H7 (cell line): ENCODE measurements at regions not wholly inside any gene's neighbourhood (a gene's known extent, or its start where the extent isn't known, plus 50 kb on each side); places are given as distances from the start of the nearest gene placed in this dataset.
"Not testable (repeated sequence)": the region's sequence is repeated elsewhere in the genome, so short reads cannot be mapped to it uniquely, and the experiment has no call there.

Source experiments
- DNase-seq: peaks from one replicate; pipeline ENCODE4 v3.0.0; 2012
- H3K27me3 ChIP-seq: 2 replicates; pipeline ENCODE4 v1.6.0; 2011; ENCODE audit warnings: mild to moderate bottlenecking, low read length; ENCODE audit not compliant: control insufficient read depth, insufficient read depth
- H3K36me3 ChIP-seq: replicated peaks from 2 replicates; pipeline ENCODE4 v1.5.1; 2011; ENCODE audit warnings: low read length; ENCODE audit not compliant: control insufficient read depth, insufficient read depth
- H3K4me3 ChIP-seq: 2 replicates; pipeline ENCODE4 v1.5.1; 2011; ENCODE audit warnings: low read depth, mild to moderate bottlenecking, control low read depth, low read length, moderate library complexity; ENCODE audit not compliant: insufficient read depth

DNA sequence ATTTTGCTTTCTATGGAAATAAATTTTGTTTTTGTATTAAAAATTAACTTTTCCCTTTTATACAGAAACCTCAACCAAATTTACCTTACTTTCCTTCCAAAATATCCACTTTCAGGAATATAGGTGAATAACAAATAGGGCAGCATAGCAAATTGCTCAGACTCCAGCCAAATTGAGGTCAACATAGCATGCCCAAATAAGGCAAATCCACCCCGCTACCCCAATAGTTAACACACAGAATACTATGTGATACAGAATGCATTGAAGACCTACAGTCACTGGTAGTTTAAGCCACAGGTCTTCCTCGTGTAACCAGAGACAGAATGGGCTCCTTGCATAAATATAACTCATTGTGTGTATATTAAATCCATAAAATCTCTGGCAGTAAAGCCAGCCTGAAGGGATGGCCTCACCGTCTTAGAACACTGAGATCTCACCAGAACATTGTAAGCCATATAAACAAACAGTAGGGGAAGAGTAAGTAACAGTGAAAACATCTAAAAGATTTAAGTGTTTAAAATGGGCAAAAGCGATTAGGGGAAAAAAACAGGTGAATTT lies 72.2 kb downstream of the PMAIP1 start:
- Histone ChIP-seq H3K4me3 (no peak overlapping the region), H3K27me3 (no peaks in the 10 kb centered on the region), H3K36me3 (no peaks in the 10 kb centered on the region)
- peak; percentile 14 for DNase-seq

DNA sequence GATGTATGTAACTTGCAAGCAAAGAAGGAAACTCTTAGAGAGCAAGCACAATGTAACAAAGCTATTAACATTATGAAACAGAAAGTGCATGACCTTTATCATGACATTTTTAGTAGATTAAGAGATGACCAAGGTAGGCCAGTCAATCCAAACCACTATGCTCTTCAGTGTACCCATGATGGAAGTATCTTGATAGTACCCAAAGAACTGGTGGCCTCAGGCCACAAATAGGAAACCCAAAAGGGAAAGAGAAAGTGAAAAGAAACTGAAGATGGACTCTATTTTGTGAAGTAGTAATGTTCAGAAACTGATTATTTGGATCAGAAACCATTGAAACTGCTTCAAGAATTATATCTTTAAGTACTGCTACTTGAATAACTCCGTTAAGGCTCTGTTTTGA lies 71.3 kb downstream of the PMAIP1 start:
- H3K27me3 ChIP-seq, H3K4me3 ChIP-seq, H3K36me3 ChIP-seq, DNase-seq: not testable (repeated sequence)

DNA sequence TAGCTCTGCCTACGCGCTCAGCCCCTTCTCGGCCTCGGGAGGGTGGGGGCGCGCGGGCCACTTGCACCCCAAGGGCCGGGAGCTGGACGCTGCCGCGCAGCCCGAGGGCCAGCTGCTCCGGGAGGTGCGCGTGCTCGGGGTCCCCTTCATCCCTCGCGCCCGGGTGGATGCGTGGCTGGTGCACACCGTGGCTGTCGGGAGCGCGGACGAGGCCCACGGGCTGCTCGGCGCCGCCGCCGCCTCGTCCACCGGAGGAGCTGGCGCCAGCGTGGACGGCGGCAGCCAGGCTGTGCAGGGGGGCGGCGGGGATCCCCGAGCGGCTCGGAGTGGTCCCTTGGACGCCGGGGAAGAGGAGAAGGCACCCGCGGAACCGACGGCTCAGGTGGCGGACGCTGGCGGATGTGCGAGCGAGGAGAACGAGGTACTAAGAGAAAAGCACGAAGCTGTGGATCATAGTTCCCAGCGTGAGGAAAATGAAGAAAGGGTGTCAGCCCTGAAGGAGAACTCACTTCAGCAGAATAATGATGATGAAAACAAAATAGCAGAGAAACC lies 69.8 kb downstream of the PMAIP1 start:
- not testable (repeated sequence) for H3K36me3 ChIP-seq, H3K4me3 ChIP-seq, H3K27me3 ChIP-seq, DNase-seq

DNA sequence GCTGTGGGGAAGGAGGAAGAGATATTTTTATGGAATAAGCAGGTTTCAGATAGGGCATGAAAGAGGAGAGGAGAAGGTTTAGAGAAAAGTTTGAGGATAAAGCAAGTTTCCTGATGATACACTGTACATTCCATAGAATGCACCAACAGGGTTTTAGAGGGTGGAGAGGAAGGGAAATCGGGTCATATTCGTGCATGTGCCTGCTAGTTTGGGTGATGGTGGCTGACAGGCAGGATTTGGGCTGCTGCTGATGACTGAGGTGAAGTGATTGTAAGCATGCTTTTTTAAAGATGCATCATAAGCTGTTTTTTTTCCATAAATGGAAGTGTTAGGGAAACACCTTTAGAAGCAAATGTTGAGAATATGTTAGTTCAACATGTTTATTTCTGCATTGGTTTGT lies 68.8 kb downstream of the PMAIP1 start:
- Histone ChIP-seq H3K27me3 (no peaks in the 10 kb centered on the region), H3K4me3 (no peak overlapping the region), H3K36me3 (no peaks in the 10 kb centered on the region)
- DNase-seq, result no peak

DNA sequence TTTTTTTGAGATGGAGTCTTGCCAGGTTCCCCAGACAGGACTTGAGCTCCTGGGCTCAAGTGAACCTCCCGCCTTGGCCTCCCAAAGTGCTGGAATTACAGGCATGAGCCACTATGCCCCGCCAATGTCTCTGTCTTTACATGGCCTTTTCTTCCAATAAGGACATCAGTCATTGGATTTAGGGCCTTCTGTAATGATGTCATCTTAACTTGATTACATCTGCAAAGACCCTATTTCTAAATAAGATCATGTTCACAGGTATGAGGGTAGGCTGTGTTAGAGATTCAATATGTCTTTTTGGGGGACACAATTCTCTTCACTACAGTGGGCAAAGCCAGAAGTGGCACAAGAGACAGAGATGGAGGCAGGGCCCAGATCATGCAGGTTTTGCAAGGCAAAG lies 68.1 kb downstream of the PMAIP1 start:
- H3K4me3 ChIP-seq, result no peak overlapping the region
- no peaks in the 10 kb centered on the region for H3K36me3 ChIP-seq
- no peak for DNase-seq
- no peaks in the 10 kb centered on the region for H3K27me3 ChIP-seq

DNA sequence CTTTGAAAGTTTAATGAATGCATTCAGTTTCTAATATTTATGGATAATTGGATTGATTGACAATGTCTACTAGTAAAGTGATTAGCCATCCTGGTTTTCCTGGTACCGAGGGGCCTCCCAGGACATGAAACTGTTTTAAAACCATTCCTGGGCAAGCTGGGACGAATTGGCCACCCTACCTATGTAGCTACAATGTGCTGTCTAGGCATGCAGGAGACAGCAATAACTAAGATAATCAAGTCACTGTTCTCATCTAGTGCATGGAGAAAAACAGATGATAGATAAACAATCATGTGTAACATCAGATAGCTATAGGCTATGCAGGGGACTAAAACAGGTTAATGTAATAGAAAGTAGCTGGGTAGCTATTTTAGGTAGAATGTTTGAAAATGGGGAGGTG lies 67.1 kb downstream of the PMAIP1 start:
- no peak for DNase-seq
- Histone ChIP-seq H3K36me3 (no peaks in the 10 kb centered on the region), H3K27me3 (no peaks in the 10 kb centered on the region), H3K4me3 (no peak overlapping the region)

DNA sequence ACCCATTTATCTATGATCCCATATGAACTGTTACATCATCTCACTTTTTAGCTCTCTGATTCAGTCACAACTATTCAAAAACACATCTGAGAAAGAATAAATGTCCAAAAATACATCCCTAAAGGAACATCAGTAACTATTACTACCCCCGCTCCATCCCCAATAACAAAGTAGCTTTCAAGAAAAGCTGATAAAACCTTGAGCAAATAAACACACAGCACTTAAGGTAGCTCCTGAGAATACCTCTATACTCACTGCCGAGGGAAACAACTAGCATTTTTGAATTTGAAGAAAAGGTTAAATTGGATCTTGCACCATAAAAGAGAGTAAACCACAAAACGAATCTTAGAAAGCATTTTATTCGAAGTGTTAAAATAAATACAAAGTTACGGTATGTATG lies 63.4 kb downstream of the PMAIP1 start:
- H3K27me3 ChIP-seq, result no peaks in the 10 kb centered on the region
- H3K36me3 ChIP-seq, result no peaks in the 10 kb centered on the region
- no peak for DNase-seq
- no peak overlapping the region for H3K4me3 ChIP-seq

DNA sequence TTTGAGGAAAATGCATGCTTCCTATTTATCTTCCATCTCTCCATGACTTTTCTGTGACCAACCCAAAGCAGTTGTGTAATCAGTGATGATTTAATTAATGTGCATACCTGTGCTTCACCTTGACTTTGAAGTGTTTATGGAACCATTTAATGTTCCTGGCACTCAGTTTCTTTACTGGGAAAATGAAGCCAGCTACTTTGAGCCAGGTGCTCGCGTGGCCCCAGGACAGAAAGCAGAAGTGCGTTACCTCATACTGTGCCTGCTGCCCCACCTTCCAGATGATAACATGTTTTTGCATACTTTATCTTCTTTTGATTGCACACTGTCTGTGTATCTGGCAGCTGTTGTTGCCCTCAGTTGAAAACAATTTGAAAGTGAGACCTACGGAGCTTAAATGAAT lies 61.3 kb downstream of the PMAIP1 start:
- no peak for DNase-seq
- no peak overlapping the region for H3K4me3 ChIP-seq
- no peaks in the 10 kb centered on the region for H3K36me3 ChIP-seq
- H3K27me3 ChIP-seq, result no peaks in the 10 kb centered on the region

DNA sequence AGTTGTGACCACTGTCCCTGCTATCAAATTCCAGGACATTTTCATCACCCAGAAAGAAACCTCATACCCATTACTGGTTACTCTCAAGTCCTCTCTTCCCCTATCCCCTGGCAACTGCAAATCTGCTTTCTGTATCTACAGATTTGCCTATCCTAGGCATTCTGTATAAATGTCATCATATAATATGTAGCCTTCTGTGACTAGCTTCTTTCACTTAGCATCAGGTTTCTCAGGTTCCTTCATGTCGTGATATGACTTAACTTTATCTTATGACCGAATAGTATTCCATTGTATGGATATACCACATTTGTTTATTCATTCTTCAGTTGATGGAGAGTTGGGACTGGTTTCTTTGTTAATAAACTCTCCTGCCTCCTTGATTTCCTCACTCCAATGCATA lies 60.5 kb downstream of the PMAIP1 start:
- Histone ChIP-seq H3K27me3 (no peaks in the 10 kb centered on the region), H3K4me3 (no peak overlapping the region), H3K36me3 (no peaks in the 10 kb centered on the region)
- DNase-seq, result no peak

DNA sequence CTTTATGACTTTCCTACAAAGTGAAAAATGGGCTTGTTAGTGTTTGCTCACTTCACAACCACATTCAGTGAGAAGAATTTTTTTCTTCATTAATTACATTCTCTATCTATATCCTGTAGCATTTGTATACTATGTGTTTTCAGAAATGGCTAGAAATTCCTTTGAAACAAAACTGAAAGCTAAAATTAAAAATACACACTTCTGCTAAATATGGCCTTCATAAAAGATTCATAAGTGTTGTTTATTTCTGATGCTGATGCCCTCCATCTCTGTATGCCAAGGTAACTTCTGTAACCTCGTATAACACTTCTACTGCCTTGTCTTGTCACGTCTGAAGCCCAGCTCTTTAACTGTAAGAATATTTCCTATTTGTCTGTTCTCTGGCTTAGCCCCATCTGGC lies 59.8 kb downstream of the PMAIP1 start:
- Histone ChIP-seq H3K36me3 (no peaks in the 10 kb centered on the region), H3K4me3 (no peak overlapping the region), H3K27me3 (no peaks in the 10 kb centered on the region)
- DNase-seq, result no peak

DNA sequence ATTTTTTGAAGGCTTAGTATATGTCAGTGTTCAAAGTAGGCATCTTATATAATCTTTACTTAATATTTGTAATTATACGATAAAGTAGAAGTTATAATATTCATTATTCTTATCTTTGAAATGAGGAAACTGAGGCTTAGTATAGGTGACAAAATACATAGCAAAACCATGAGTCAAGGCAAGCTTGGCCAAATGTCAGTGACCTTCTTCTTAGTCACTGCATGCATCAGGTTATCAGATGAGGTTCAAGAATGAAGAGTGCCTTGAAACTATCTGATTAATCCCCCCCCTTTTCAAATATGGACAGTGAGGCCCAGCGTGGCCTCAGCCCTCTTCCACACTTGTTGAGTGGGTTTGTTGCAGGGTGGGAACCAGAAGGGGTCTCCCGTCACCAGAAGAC lies 59.3 kb downstream of the PMAIP1 start:
- DNase-seq, result no peak
- H3K27me3 ChIP-seq, result no peaks in the 10 kb centered on the region
- no peak overlapping the region for H3K4me3 ChIP-seq
- no peaks in the 10 kb centered on the region for H3K36me3 ChIP-seq

DNA sequence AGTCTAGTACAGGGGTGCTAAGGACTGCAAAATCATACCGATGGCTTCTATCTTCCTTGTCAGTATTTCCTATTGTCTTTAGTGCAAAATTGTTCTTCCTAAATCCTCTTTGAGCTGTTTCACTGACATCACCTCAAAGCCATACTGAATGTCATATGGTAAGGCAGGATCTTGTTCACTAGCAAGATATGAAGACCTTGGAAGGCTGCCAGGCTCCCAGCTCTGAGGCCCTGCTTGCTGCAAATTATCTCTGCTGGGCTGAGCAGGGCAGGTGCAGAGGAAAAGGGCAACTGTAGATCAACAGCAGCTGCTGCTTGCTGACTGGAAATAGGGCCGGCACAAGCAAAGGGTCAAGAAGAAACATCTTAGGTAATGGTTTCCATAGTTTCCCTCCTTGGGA lies 58.2 kb downstream of the PMAIP1 start:
- Histone ChIP-seq H3K27me3 (no peaks in the 10 kb centered on the region), H3K36me3 (no peaks in the 10 kb centered on the region), H3K4me3 (no peak overlapping the region)
- DNase-seq, result no peak

DNA sequence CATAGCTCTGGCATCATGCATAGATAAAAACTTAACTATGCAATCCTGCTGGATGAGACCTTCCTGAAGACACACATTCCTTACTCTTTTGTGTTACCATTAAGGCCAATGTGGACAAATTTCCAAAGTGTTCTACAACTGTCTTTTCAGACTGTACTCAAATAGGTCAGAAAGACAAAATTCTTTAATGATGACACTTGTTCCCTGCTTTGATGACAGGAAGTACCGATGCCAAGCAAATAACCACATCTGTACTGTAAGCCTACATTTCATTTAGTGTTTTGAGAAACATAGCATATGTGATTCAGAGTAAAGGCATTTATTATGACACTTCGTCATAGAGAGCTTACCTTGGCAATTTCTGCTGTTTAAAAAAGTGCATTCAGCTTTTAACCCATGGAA lies 55.0 kb downstream of the PMAIP1 start:
- H3K36me3 ChIP-seq, result no peaks in the 10 kb centered on the region
- no peak for DNase-seq
- no peaks in the 10 kb centered on the region for H3K27me3 ChIP-seq
- H3K4me3 ChIP-seq, result no peak overlapping the region

DNA sequence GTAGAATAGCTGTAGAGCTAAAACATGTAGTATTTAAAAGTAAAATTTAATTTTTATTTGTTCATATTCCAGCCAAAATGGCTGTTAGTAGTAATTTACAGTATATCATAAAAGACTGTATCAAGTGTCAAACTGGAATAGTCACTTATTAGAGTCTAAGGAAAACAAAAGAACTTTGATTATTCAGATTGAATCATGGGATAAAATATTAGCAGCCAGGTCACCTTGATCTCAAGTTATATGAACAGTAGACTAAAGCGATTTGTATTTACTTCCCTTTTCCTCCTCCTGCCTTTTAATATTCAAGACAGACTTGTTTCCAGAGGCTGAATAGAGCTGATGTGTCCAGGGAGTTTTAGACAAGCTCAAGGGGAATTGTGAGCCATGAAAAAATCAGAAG lies 54.4 kb downstream of the PMAIP1 start:
- H3K4me3 ChIP-seq, result no peak overlapping the region
- H3K36me3 ChIP-seq, result no peaks in the 10 kb centered on the region
- no peak for DNase-seq
- no peaks in the 10 kb centered on the region for H3K27me3 ChIP-seq
